Chondrocyte (in vitro differentiated cells): ENCODE measurements at regions not wholly inside any gene's neighbourhood (a gene's known extent, or its start where the extent isn't known, plus 50 kb on each side); places are given as distances from the start of the nearest gene placed in this dataset.
A peak's percentile ranks its signal among the peaks of the same experiment; 100 is the strongest.

Experiments
- DNase-seq: peaks from one replicate; pipeline ENCODE4 v3.0.0; 2021; ENCODE audit warnings: mixed read lengths, low spot score
- H3K27ac Mint-ChIP-seq: one replicate; pipeline ENCODE4 v1.8.0; 2021; ENCODE audit warnings: mild to moderate bottlenecking, moderate library complexity, mixed read lengths; ENCODE audit not compliant: unreplicated experiment
- H3K27me3 Mint-ChIP-seq: 2 replicates; pipeline ENCODE4 v1.8.0; 2021; ENCODE audit warnings: low read depth, mixed read lengths
- H3K36me3 Mint-ChIP-seq: 2 replicates; pipeline ENCODE4 v1.8.0; 2021; ENCODE audit warnings: low read depth, mixed read lengths
- H3K4me1 Mint-ChIP-seq: 2 replicates; pipeline ENCODE4 v1.8.0; 2021; ENCODE audit warnings: low read depth, mild to moderate bottlenecking, mixed read lengths
- H3K4me3 Mint-ChIP-seq: one replicate; pipeline ENCODE4 v1.8.0; 2021; ENCODE audit warnings: mild to moderate bottlenecking, moderate library complexity, mixed read lengths; ENCODE audit not compliant: unreplicated experiment
- H3K9me3 Mint-ChIP-seq: 2 replicates; pipeline ENCODE4 v1.8.0; 2021; ENCODE audit warnings: low read depth, mixed read lengths
- CTCF ChIP-seq: fragments of 200-600 bp; sonication (generic); IDR thresholded peaks from 2 replicates; pipeline ENCODE4 v1.5.0; 2021; ENCODE audit warnings: antibody characterized with exemption, mild to moderate bottlenecking, moderate library complexity

GRCh38 chr19:30699871-30700280, 327.7 kb downstream of the ZNF536 start:
- TF ChIP-seq CTCF, result no peak
- no peak overlapping the region for H3K27ac Mint-ChIP-seq
- DNase-seq, result no peak
- H3K36me3 Mint-ChIP-seq, result no peaks in the 10 kb centered on the region
- no peaks in the 10 kb centered on the region for H3K9me3 Mint-ChIP-seq
- no peaks in the 10 kb centered on the region for H3K27me3 Mint-ChIP-seq
- no peaks in the 10 kb centered on the region for H3K4me1 Mint-ChIP-seq
- H3K4me3 Mint-ChIP-seq, result no peak overlapping the region

GRCh38 chr19:30696514-30696913, 324.3 kb downstream of the ZNF536 start:
- H3K4me1 Mint-ChIP-seq, result peaks cover 6% of the 10 kb centered on the region
- no peak overlapping the region for H3K4me3 Mint-ChIP-seq
- peak; percentile 33 for TF ChIP-seq CTCF
- H3K27me3 Mint-ChIP-seq, result peaks cover 22% of the 10 kb centered on the region
- no peak for DNase-seq
- no peaks in the 10 kb centered on the region for H3K9me3 Mint-ChIP-seq
- H3K36me3 Mint-ChIP-seq, result no peaks in the 10 kb centered on the region
- H3K27ac Mint-ChIP-seq, result no peak overlapping the region

GRCh38 chr19:30695171-30695875, 323.1 kb downstream of the ZNF536 start:
- no peak for TF ChIP-seq CTCF
- Mint-ChIP-seq H3K9me3 (no peaks in the 10 kb centered on the region), H3K4me1 (peaks cover 6% of the 10 kb centered on the region), H3K27me3 (peaks cover 34% of the 10 kb centered on the region), H3K27ac (no peak overlapping the region), H3K4me3 (no peak overlapping the region), H3K36me3 (no peaks in the 10 kb centered on the region)
- no peak for DNase-seq

- peaks cover 6% of the 10 kb centered on the region for H3K4me1 Mint-ChIP-seq
- no peak for DNase-seq
- peaks cover 42% of the 10 kb centered on the region for H3K27me3 Mint-ChIP-seq
- no peak overlapping the region for H3K27ac Mint-ChIP-seq
- no peak overlapping the region for H3K4me3 Mint-ChIP-seq
- no peaks in the 10 kb centered on the region for H3K9me3 Mint-ChIP-seq
- no peak for TF ChIP-seq CTCF
- H3K36me3 Mint-ChIP-seq, result no peaks in the 10 kb centered on the region
These were observed 322.1 kb downstream of the ZNF536 start for GRCh38 chr19:30694156-30694755.

GRCh38 chr19:30692879-30693503, 320.8 kb downstream of the ZNF536 start:
- DNase-seq, result no peak
- TF ChIP-seq CTCF, result no peak
- H3K4me3 Mint-ChIP-seq, result peak overlapping the region; percentile 55
- H3K4me1 Mint-ChIP-seq, result peaks cover 6% of the 10 kb centered on the region
- peaks cover 46% of the 10 kb centered on the region for H3K27me3 Mint-ChIP-seq
- H3K9me3 Mint-ChIP-seq, result no peaks in the 10 kb centered on the region
- no peak overlapping the region for H3K27ac Mint-ChIP-seq
- no peaks in the 10 kb centered on the region for H3K36me3 Mint-ChIP-seq
